GM12892 (cell line): ENCODE measurements at regions not wholly inside any gene's neighbourhood (a gene's known extent, or its start where the extent isn't known, plus 50 kb on each side); places are given as distances from the start of the nearest gene placed in this dataset.

Source experiments
- POLR2A ChIP-seq: IDR thresholded peaks from 2 replicates; pipeline ENCODE4 v1.6.1; 2011; ENCODE audit warnings: low read depth, low read length, control low read depth
- POLR2AphosphoS5 ChIP-seq: IDR thresholded peaks from 2 replicates; pipeline ENCODE4 v1.6.1; 2011; ENCODE audit warnings: low read depth, low read length, control low read depth

DNA sequence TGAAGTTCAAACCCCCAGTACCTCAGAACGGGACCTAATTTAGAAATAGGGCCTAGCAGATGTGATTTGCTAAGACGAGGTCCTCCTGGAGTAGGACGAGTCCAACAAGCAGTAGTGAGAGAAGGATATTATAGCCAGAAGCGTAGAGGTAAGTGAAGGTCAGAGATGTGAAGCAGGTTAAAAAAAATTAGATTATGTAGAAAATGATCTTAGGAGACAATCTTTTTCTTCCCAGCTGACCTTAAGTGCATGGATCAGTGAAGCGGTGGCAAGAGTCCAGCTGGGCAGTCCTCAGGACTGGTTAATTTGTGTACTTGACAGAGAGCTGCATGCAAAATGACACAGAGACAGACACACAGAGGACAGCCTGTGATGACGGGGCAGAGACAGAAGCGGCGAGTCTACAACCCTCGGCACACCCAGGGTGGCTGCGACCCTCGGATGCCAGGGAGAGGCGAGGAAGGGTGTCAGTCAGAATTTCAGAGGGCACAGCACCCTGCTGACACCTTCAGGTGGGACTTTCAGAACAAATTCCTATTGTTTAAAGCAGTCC, 131.4 kb upstream of the IRX4 start:
- TF ChIP-seq POLR2A (no peak), POLR2AphosphoS5 (no peak)
